ENCODE measurements at regions not wholly inside any gene's neighbourhood (a gene's known extent, or its start where the extent isn't known, plus 50 kb on each side); places are given as distances from the start of the nearest gene placed in this dataset.

- Mint-ChIP-seq H3K4me3 (no peak overlapping the region), H3K4me1 (ENCODE audit: low read depth) (peaks cover 27% of the 10 kb centered on the region), H3K27ac (peak overlapping the region; percentile 77), H3K9me3 (ENCODE audit: insufficient read depth) (no peaks in the 10 kb centered on the region), H3K36me3 (ENCODE audit: low read depth) (no peaks in the 10 kb centered on the region), H3K27me3 (ENCODE audit: low read depth) (peaks cover 2% of the 10 kb centered on the region)
- ChIA-PET CTCF (interaction anchor here (0.6 to 2.1 kb wide), 6 partner anchors 10 to 147 kb away, joined by 3 to 18 read pairs (median 4); partner anchors contain the start of gene CD164), POLR2A (interaction anchor here (0.6 to 1.8 kb wide), 4 partner anchors 147 to 583 kb away, joined by 3 to 16 read pairs (median 4); partner anchors contain the start of gene CD164)
- ATAC-seq, result peak; percentile 82
- DNase-seq, result peak; percentile 60
These were observed 141.1 kb downstream of the CEP57L1 start for GRCh38 chr6:109236115-109237076.

GRCh38 chr6:109235481-109236038, 140.3 kb downstream of the CEP57L1 start:
- Mint-ChIP-seq H3K9me3 (ENCODE audit: insufficient read depth) (no peaks in the 10 kb centered on the region), H3K27ac (no peak overlapping the region), H3K4me3 (no peak overlapping the region), H3K36me3 (ENCODE audit: low read depth) (no peaks in the 10 kb centered on the region), H3K4me1 (ENCODE audit: low read depth) (peaks cover 25% of the 10 kb centered on the region), H3K27me3 (ENCODE audit: low read depth) (peaks cover 2% of the 10 kb centered on the region)
- CTCF ChIA-PET, result interaction anchor here (1.4 to 2.1 kb wide), 3 partner anchors 47 to 148 kb away, joined by 4 to 18 read pairs (median 17); partner anchors contain the start of gene CD164
- DNase-seq, result no peak
- no peak for ATAC-seq
- POLR2A ChIA-PET, result interaction anchor here (0.8 to 1.8 kb wide), 2 partner anchors 147 to 206 kb away, joined by 4 to 16 read pairs; partner anchors contain the start of gene CD164

- POLR2A ChIA-PET, result no interaction called here
These were observed 135.1 kb downstream of the CEP57L1 start for GRCh38 chr6:109230453-109230852.

GRCh38 chr6:109229536-109229935, 134.2 kb downstream of the CEP57L1 start:
- no peaks in the 10 kb centered on the region for H3K9me3 Mint-ChIP-seq (ENCODE audit: insufficient read depth)
- no peak overlapping the region for H3K27ac Mint-ChIP-seq
- CTCF ChIA-PET, result interaction anchor here (1.3 to 1.7 kb wide), 2 partner anchors 42 to 122 kb away, joined by 4 to 9 read pairs; no protein-coding TSS in a partner anchor
- peaks cover 7% of the 10 kb centered on the region for H3K27me3 Mint-ChIP-seq (ENCODE audit: low read depth)
- peaks cover 14% of the 10 kb centered on the region for H3K4me1 Mint-ChIP-seq (ENCODE audit: low read depth)
- DNase-seq (no peak), ATAC-seq (no peak)
- no peaks in the 10 kb centered on the region for H3K36me3 Mint-ChIP-seq (ENCODE audit: low read depth)
- POLR2A ChIA-PET, result no interaction called here
- no peak overlapping the region for H3K4me3 Mint-ChIP-seq

More at GRCh38 chr6:109230453-109230852, 135.1 kb downstream of the CEP57L1 start:
- H3K4me1 Mint-ChIP-seq (ENCODE audit: low read depth), result peaks cover 4% of the 10 kb centered on the region
- peaks cover 9% of the 10 kb centered on the region for H3K27me3 Mint-ChIP-seq (ENCODE audit: low read depth)
- H3K27ac Mint-ChIP-seq, result no peak overlapping the region
- no peaks in the 10 kb centered on the region for H3K36me3 Mint-ChIP-seq (ENCODE audit: low read depth)
- no peak overlapping the region for H3K4me3 Mint-ChIP-seq
- H3K9me3 Mint-ChIP-seq (ENCODE audit: insufficient read depth), result no peaks in the 10 kb centered on the region
- no peak for DNase-seq
- ATAC-seq, result no peak
- CTCF ChIA-PET, result no interaction called here

- ChIA-PET CTCF (no interaction called here), POLR2A (no interaction called here)
- ATAC-seq (no peak), DNase-seq (no peak)
- Mint-ChIP-seq H3K27me3 (ENCODE audit: low read depth) (peaks cover 6% of the 10 kb centered on the region), H3K36me3 (ENCODE audit: low read depth) (no peaks in the 10 kb centered on the region), H3K4me1 (ENCODE audit: low read depth) (peaks cover 30% of the 10 kb centered on the region), H3K4me3 (no peak overlapping the region), H3K9me3 (ENCODE audit: insufficient read depth) (no peaks in the 10 kb centered on the region), H3K27ac (no peak overlapping the region)
These were observed 132.3 kb downstream of the CEP57L1 start for GRCh38 chr6:109227646-109228045.

- Mint-ChIP-seq H3K27me3 (ENCODE audit: low read depth) (peaks cover 6% of the 10 kb centered on the region), H3K36me3 (ENCODE audit: low read depth) (no peaks in the 10 kb centered on the region), H3K4me1 (ENCODE audit: low read depth) (peaks cover 39% of the 10 kb centered on the region), H3K27ac (no peak overlapping the region), H3K9me3 (ENCODE audit: insufficient read depth) (no peaks in the 10 kb centered on the region), H3K4me3 (no peak overlapping the region)
- CTCF ChIA-PET, result interaction anchor here (1.0 to 1.3 kb wide), 4 partner anchors 10 to 159 kb away, joined by 3 read pairs; no protein-coding TSS in a partner anchor
- ATAC-seq, result no peak
- POLR2A ChIA-PET, result interaction anchor here (0.6 to 1.2 kb wide), 2 partner anchors 146 to 156 kb away, joined by 3 to 4 read pairs; no protein-coding TSS in a partner anchor
- DNase-seq, result no peak
These were observed 131.0 kb downstream of the CEP57L1 start for GRCh38 chr6:109226353-109226752.

- Mint-ChIP-seq H3K27me3 (ENCODE audit: low read depth) (peaks cover 6% of the 10 kb centered on the region), H3K27ac (no peak overlapping the region), H3K9me3 (ENCODE audit: insufficient read depth) (no peaks in the 10 kb centered on the region), H3K4me3 (no peak overlapping the region), H3K36me3 (ENCODE audit: low read depth) (no peaks in the 10 kb centered on the region), H3K4me1 (ENCODE audit: low read depth) (peaks cover 42% of the 10 kb centered on the region)
- ATAC-seq, result no peak
- ChIA-PET POLR2A (interaction anchor here (0.6 to 1.2 kb wide), 2 partner anchors 146 to 157 kb away, joined by 3 to 4 read pairs; no protein-coding TSS in a partner anchor), CTCF (interaction anchor here (1.0 to 1.3 kb wide), 4 partner anchors 11 to 160 kb away, joined by 3 read pairs; no protein-coding TSS in a partner anchor)
- DNase-seq, result no peak
These were observed 130.6 kb downstream of the CEP57L1 start for GRCh38 chr6:109225946-109226345.

GRCh38 chr6:109224994-109225393, 129.7 kb downstream of the CEP57L1 start:
- Mint-ChIP-seq H3K27me3 (ENCODE audit: low read depth) (peaks cover 6% of the 10 kb centered on the region), H3K36me3 (ENCODE audit: low read depth) (no peaks in the 10 kb centered on the region), H3K27ac (no peak overlapping the region), H3K4me3 (no peak overlapping the region), H3K9me3 (ENCODE audit: insufficient read depth) (no peaks in the 10 kb centered on the region), H3K4me1 (ENCODE audit: low read depth) (peaks cover 50% of the 10 kb centered on the region)
- DNase-seq (no peak), ATAC-seq (no peak)
- POLR2A ChIA-PET, result interaction anchor here (1.2 kb wide), 1 partner anchor 158 kb away, joined by 4 read pairs; no protein-coding TSS in a partner anchor
- CTCF ChIA-PET, result interaction anchor here (1.2 kb wide), 1 partner anchor 161 kb away, joined by 3 read pairs; no protein-coding TSS in a partner anchor

- peak; percentile 65 for DNase-seq
- peak; percentile 88 for ATAC-seq
- H3K4me1 Mint-ChIP-seq (ENCODE audit: low read depth), result peaks cover 45% of the 10 kb centered on the region
- no peaks in the 10 kb centered on the region for H3K9me3 Mint-ChIP-seq (ENCODE audit: insufficient read depth)
- CTCF ChIA-PET, result no interaction called here
- H3K36me3 Mint-ChIP-seq (ENCODE audit: low read depth), result no peaks in the 10 kb centered on the region
- peaks cover 6% of the 10 kb centered on the region for H3K27me3 Mint-ChIP-seq (ENCODE audit: low read depth)
- peak overlapping the region; percentile 70 for H3K27ac Mint-ChIP-seq
- H3K4me3 Mint-ChIP-seq, result no peak overlapping the region
- POLR2A ChIA-PET, result no interaction called here
These were observed 129.0 kb downstream of the CEP57L1 start for GRCh38 chr6:109224107-109224875.

GRCh38 chr6:109222848-109223247, 127.5 kb downstream of the CEP57L1 start:
- ChIA-PET POLR2A (no interaction called here), CTCF (no interaction called here)
- ATAC-seq, result peak; percentile 48
- Mint-ChIP-seq H3K36me3 (ENCODE audit: low read depth) (no peaks in the 10 kb centered on the region), H3K4me1 (ENCODE audit: low read depth) (peaks cover 45% of the 10 kb centered on the region), H3K27ac (peak overlapping the region; percentile 4), H3K27me3 (ENCODE audit: low read depth) (peaks cover 13% of the 10 kb centered on the region), H3K4me3 (no peak overlapping the region), H3K9me3 (ENCODE audit: insufficient read depth) (no peaks in the 10 kb centered on the region)
- peak; percentile 29 for DNase-seq

- Mint-ChIP-seq H3K27ac (peak overlapping the region; percentile 22), H3K4me1 (ENCODE audit: low read depth) (peaks cover 45% of the 10 kb centered on the region), H3K9me3 (ENCODE audit: insufficient read depth) (no peaks in the 10 kb centered on the region), H3K27me3 (ENCODE audit: low read depth) (peaks cover 21% of the 10 kb centered on the region), H3K36me3 (ENCODE audit: low read depth) (no peaks in the 10 kb centered on the region), H3K4me3 (no peak overlapping the region)
- POLR2A ChIA-PET, result no interaction called here
- ATAC-seq (no peak), DNase-seq (no peak)
- CTCF ChIA-PET, result interaction anchor here (0.6 kb wide), 3 partner anchors 19 to 776 kb away, joined by 3 to 4 read pairs (median 3); no protein-coding TSS in a partner anchor
These were observed 126.4 kb downstream of the CEP57L1 start for GRCh38 chr6:109221543-109222195.

Measured in activated CD8-positive, alpha-beta T cell treated with anti-CD3 and anti-CD28 coated beads, Interleukin-2, amount 10 ng/mL, durations not matched to agents 7 days and 5 days (primary cell).